ENCODE measurements at regions not wholly inside any gene's neighbourhood (a gene's known extent, or its start where the extent isn't known, plus 50 kb on each side); places are given as distances from the start of the nearest gene placed in this dataset.

DNA sequence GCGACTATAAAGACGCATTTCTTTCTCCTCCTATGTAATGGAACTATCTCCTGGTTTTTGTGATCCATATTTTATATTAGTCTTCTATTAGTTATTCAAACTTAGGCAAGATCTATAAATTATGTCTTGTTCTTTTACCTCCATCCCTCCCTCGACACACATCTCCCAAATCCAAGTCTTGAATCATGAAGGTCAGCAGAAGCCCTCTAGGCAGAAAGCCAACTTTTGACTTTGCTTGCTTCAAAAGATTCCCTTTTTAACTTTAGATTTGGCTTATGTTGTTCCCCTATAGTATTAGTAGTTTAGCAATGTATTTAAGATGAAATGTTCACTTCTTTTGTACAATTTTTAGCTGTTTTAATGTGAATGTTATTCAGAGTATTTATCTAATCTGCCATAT, 689.8 kb downstream of the SLC6A15 start:
- no peak overlapping the region for H3K27ac ChIP-seq
- TF ChIP-seq, protein P1, sequence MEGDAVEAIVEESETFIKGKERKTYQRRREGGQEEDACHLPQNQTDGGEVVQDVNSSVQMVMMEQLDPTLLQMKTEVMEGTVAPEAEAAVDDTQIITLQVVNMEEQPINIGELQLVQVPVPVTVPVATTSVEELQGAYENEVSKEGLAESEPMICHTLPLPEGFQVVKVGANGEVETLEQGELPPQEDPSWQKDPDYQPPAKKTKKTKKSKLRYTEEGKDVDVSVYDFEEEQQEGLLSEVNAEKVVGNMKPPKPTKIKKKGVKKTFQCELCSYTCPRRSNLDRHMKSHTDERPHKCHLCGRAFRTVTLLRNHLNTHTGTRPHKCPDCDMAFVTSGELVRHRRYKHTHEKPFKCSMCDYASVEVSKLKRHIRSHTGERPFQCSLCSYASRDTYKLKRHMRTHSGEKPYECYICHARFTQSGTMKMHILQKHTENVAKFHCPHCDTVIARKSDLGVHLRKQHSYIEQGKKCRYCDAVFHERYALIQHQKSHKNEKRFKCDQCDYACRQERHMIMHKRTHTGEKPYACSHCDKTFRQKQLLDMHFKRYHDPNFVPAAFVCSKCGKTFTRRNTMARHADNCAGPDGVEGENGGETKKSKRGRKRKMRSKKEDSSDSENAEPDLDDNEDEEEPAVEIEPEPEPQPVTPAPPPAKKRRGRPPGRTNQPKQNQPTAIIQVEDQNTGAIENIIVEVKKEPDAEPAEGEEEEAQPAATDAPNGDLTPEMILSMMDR (IDR thresholded peaks at IDR 0.05; ENCODE audit: low read depth, low read length) = no peak
- H3K4me3 ChIP-seq (ENCODE audit: low read depth, low read length) = no peak overlapping the region
- H3K9me3 ChIP-seq (ENCODE audit: severe bottlenecking) = no peaks in the 10 kb centered on the region
- H3K27me3 ChIP-seq (ENCODE audit: insufficient read depth, low read depth, severe bottlenecking) = no peaks in the 10 kb centered on the region
- no peak for DNase-seq
- no peaks in the 10 kb centered on the region for H3K36me3 ChIP-seq

DNA sequence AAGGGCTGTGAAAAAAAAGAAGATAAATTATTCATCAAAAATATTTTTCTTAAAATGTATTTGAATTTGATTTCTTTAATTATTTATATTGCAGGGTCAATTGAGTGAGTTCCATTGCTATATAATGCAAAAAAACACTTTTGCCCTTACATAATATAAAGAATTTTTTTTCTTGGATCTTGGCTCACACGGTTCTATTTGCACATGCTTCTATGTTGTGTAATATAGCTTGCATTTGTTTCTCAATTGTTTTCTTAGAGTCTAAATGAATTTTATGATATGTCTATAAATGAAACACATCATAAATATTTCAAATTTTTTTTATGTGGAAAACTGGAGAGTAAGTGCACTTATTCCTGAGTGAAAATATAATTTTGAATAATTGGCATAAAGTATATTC, 694.2 kb downstream of the SLC6A15 start:
- TF ChIP-seq, protein P1 (IDR thresholded peaks at IDR 0.05; ENCODE audit: low read depth, low read length) = no peak
- no peaks in the 10 kb centered on the region for H3K27me3 ChIP-seq (ENCODE audit: insufficient read depth, low read depth, severe bottlenecking)
- H3K27ac ChIP-seq = no peak overlapping the region
- H3K4me3 ChIP-seq (ENCODE audit: low read depth, low read length) = no peak overlapping the region
- no peaks in the 10 kb centered on the region for H3K9me3 ChIP-seq (ENCODE audit: severe bottlenecking)
- DNase-seq = no peak
- H3K36me3 ChIP-seq = no peaks in the 10 kb centered on the region

DNA sequence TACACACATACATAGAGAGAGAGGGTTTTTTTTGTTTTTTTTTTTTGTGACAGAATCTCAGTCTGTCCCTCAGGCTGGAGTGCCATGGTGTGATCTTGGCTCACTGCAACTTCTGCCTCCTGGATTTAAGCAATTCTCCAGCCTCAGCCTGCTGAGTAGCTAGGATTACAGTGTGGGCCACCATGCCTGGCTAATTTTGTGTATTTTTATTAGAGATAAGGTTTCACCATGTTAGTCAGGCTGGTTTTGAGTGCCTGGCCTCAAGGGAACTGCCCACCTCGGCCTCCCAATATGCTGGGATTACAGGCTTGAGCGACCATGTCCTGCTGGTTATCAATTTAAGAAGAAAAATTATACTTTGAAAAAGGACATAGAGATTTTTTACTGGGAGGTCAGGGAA, 710.6 kb downstream of the SLC6A15 start:
- TF ChIP-seq, protein P1 (IDR thresholded peaks at IDR 0.05; ENCODE audit: low read depth, low read length) = no peak
- Histone ChIP-seq H3K9me3 (ENCODE audit: severe bottlenecking) (no peaks in the 10 kb centered on the region), H3K27ac (no peak overlapping the region), H3K4me3 (ENCODE audit: low read depth, low read length) (no peak overlapping the region), H3K27me3 (ENCODE audit: insufficient read depth, low read depth, severe bottlenecking) (no peaks in the 10 kb centered on the region), H3K36me3 (no peaks in the 10 kb centered on the region)
- DNase-seq = peak; percentile 14

DNA sequence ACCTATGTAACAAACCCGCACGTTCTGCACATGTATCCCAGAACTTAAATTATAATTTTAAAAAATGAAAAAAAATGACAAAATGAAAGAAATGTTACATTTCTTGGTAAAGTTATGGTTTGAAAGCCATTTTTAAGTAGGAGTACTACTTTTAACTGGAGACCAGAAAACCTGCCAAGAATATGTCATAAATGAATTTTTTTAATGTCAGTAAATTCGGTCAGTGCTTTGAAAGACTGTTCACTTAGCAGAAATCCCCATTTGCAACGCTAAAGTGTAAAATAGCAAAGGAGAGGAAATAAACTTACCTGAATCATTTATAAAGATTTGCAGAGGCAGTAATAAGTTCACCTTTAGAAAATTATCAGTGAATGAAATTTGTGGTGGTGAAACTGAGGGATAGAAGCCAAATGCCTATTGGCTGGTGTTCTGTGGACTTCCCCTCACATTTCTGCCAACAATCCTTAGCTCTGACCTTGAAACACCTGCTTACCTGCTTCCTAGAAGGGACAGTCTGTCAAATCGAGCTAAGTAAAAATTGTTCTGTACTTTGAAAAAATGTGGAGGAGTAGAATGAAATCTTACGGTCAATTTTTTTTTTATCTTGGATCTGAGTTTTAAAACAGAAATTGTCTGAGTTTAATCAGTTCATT, 714.2 kb downstream of the SLC6A15 start:
- Histone ChIP-seq H3K36me3 (no peaks in the 10 kb centered on the region), H3K27me3 (ENCODE audit: insufficient read depth, low read depth, severe bottlenecking) (no peaks in the 10 kb centered on the region), H3K9me3 (ENCODE audit: severe bottlenecking) (no peaks in the 10 kb centered on the region), H3K27ac (no peak overlapping the region), H3K4me3 (ENCODE audit: low read depth, low read length) (no peak overlapping the region)
- no peak for DNase-seq
- TF ChIP-seq, protein P1 (IDR thresholded peaks at IDR 0.05; ENCODE audit: low read depth, low read length) = no peak

DNA sequence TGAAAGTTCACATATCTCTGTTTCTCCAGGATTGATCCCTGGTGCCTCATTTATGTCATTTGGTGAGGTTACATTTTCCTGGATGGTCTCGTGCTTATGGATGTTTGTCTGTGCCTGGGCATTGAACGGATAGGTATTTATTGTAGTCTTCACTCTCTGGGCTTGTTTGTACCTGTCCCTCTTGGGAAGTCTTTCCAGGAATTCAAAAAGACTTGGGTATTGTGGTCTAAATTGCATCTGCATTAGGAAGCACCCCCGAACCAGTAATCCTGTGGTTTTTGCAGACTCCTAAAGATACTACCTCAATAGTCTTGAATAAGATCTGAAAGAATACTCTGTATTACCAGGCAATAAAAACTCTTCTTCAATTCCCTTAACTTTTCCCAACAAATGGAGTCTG, 720.8 kb downstream of the SLC6A15 start:
- Histone ChIP-seq H3K27ac (no peak overlapping the region), H3K27me3 (ENCODE audit: insufficient read depth, low read depth, severe bottlenecking) (no peaks in the 10 kb centered on the region), H3K4me3 (ENCODE audit: low read depth, low read length) (no peak overlapping the region), H3K9me3 (ENCODE audit: severe bottlenecking) (no peaks in the 10 kb centered on the region), H3K36me3 (no peaks in the 10 kb centered on the region)
- DNase-seq = no peak
- TF ChIP-seq, protein P1 (IDR thresholded peaks at IDR 0.05; ENCODE audit: low read depth, low read length) = no peak

DNA sequence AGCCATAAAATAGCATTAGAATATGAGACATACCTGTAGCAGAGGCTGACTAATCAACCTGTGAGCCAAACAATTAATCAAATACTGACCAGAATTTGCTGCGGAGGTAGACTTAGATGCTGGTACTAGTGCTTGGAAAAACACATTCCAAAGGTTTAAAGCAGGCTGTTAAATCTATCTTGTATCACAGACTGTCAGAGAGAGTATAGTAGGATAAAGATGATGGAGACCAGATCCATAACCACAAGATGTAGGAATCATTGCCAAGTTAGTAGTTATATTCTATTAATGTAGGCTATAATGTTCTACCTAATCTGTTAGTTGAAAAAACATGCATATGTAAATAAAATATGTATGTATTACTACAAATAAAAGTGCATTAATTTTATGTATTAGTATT, 726.2 kb downstream of the SLC6A15 start:
- no peaks in the 10 kb centered on the region for H3K36me3 ChIP-seq
- no peaks in the 10 kb centered on the region for H3K27me3 ChIP-seq (ENCODE audit: insufficient read depth, low read depth, severe bottlenecking)
- TF ChIP-seq, protein P1 (IDR thresholded peaks at IDR 0.05; ENCODE audit: low read depth, low read length) = no peak
- DNase-seq = no peak
- H3K9me3 ChIP-seq (ENCODE audit: severe bottlenecking) = no peaks in the 10 kb centered on the region
- no peak overlapping the region for H3K27ac ChIP-seq
- H3K4me3 ChIP-seq (ENCODE audit: low read depth, low read length) = no peak overlapping the region

Data from WERI-Rb-1 (cell line).